Breast epithelium (tissue), 4 donors: ENCODE measurements at regions not wholly inside any gene's neighbourhood (a gene's known extent, or its start where the extent isn't known, plus 50 kb on each side); places are given as distances from the start of the nearest gene placed in this dataset.

Source experiments
- DNase-seq, 2 donors: peaks; one replicate each; pipeline ENCODE4 v3.0.0-alpha.2; 2019; ENCODE audit warnings: low spot score in 2 of 2
- H3K27ac ChIP-seq, 2 donors: fragments of 200-600 bp; sonication (generic) in 1 of 2; one replicate each; pipeline ENCODE4 v1.5.1; 2016 to 2019; ENCODE audit warnings: mild to moderate bottlenecking in 1 of 2
- H3K27me3 ChIP-seq, 2 donors: fragments of 200-600 bp; sonication (generic) in 1 of 2; one replicate each; pipeline versions ENCODE4 v1.5.1 to v1.6.0; 2017 to 2019; ENCODE audit warnings: control low read depth in 1 of 2, mild to moderate bottlenecking in 1 of 2
- H3K36me3 ChIP-seq: fragments of 200-600 bp; one replicate; pipeline ENCODE4 v1.5.1; 2019
- H3K4me1 ChIP-seq, 2 donors: fragments of 200-600 bp; sonication (generic); one replicate each; pipeline ENCODE4 v1.5.1; 2016 to 2019; ENCODE audit warnings: control low read depth in 1 of 2
- H3K4me3 ChIP-seq, 3 donors: fragments of 200-600 bp; sonication (generic); 1 replicate in 2 of 3; 2 replicates in 1 of 3; pipeline ENCODE4 v1.5.1; 2016 to 2019; ENCODE audit warnings: mild to moderate bottlenecking in 3 of 3, moderate library complexity in 2 of 3
- H3K9me3 ChIP-seq, 2 donors: fragments of 200-600 bp; sonication (generic) in 1 of 2; one replicate each; pipeline ENCODE4 v1.5.1; 2016 to 2019; ENCODE audit warnings: control low read depth in 1 of 2
- CTCF ChIP-seq, 3 donors: fragments of 450-650 bp; IDR thresholded peaks; one replicate each; pipeline ENCODE4 v1.5.1; 2016 to 2017; ENCODE audit warnings: antibody characterized with exemption in 3 of 3, mild to moderate bottlenecking in 3 of 3, moderate library complexity in 3 of 3
- POLR2A ChIP-seq: fragments of 450-650 bp; IDR thresholded peaks from one replicate; pipeline ENCODE4 v1.6.1; 2016; ENCODE audit warnings: antibody characterized with exemption, mild to moderate bottlenecking, moderate library complexity
- POLR2AphosphoS5 ChIP-seq, 3 donors: sonication (generic); formaldehyde crosslinking; IDR thresholded peaks; one replicate each; pipeline ENCODE4 v1.6.1; 2017; ENCODE audit warnings: antibody characterized with exemption in 3 of 3
- intact Hi-C: fragments of 100-400 bp; cut with DNase I; formaldehyde crosslinking; loops from one replicate; pipeline ENCODE4 v1.15.1; 2023; ENCODE audit warnings: low total_unique reads

DNA sequence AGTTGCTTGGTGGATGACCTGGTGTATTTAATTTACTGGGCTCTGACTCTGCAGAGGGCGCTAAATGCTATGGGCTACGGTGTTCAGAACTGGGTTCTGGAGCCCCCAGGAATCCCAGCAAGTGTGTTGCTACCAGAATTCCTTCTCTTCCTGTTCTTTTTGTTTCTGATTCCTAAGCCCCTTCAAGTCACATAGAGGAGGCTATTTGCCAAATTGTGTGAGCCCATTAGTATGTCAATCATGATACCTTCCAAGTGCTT lies 358.2 kb upstream of the SPRED2 start:
- DNase-seq: no peak
- H3K27ac ChIP-seq: no peak overlapping the region
- no peaks in the 10 kb centered on the region for H3K36me3 ChIP-seq
- no peaks in the 10 kb centered on the region for H3K4me1 ChIP-seq
- H3K27me3 ChIP-seq: no peaks in the 10 kb centered on the region
- no peak for TF ChIP-seq POLR2A
- TF ChIP-seq CTCF (IDR thresholded peaks at IDR 0.05): no peak
- no peak for TF ChIP-seq POLR2AphosphoS5 (IDR thresholded peaks at IDR 0.05)
- H3K9me3 ChIP-seq: no peaks in the 10 kb centered on the region
- H3K4me3 ChIP-seq: no peak overlapping the region
- intact Hi-C loops: no loop called here

DNA sequence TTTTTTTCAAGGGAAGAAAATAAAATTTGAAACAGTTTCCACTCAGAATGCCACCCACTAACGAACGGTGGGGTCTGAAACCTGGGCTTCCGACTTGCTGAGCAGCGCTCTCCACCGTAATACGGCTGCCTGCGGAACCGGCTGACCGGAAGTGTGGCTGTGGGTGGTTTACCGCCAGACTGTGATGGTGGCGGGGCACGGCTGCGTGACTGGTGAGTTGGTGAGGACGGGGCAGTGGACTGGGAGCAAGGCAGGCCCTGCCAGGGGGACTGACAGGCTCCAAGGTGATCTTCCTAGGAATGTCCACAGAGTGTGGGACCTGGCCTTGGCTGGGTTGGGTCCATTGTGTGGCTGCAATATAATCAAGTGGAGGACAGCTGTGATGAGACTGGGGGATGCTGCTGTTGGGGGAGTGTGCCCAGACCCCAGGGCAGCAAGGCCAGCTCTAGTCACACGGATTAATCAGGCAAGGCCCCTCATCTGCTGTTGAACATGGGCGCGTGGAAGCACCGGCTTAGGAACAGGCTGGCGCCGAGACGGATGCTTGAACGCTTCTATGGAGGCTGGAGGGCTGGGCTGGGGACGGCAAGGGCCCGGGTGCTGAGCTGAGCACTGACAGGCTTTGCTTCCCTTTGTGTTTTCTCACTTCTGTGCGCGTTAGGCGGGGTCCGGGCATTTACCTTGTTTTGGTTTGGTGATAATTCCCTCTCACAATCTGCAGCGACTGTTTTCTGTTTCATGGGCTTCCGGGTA lies 357.7 kb upstream of the SPRED2 start:
- no peaks in the 10 kb centered on the region for H3K36me3 ChIP-seq
- H3K27ac ChIP-seq: no peak overlapping the region
- no peaks in the 10 kb centered on the region for H3K9me3 ChIP-seq
- H3K27me3 ChIP-seq: no peaks in the 10 kb centered on the region
- TF ChIP-seq POLR2AphosphoS5 (IDR thresholded peaks at IDR 0.05) (no peak), CTCF (IDR thresholded peaks at IDR 0.05) (no peak)
- H3K4me3 ChIP-seq: no peak overlapping the region
- no peak for DNase-seq
- no peaks in the 10 kb centered on the region for H3K4me1 ChIP-seq
- intact Hi-C loops: no loop called here

DNA sequence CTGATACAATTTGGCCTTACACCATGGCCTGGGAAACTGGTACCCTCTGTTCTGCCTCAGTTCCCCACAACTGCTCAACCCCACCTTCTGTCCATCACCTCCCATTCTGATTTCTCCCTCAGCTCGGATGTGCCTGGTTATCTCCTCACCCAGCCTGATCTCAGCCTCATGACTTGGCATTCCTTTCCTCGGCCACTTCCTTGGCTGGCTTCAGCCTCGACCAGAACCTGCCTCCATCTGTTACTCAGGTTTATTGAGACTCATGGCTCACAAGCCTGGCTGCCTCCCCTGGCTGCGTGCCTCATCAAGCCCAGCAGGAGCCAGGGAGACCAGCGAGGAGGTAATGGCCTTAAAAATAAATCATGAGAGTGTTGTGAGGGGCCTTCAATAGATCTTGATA lies 356.2 kb upstream of the SPRED2 start:
- Histone ChIP-seq H3K9me3 (no peaks in the 10 kb centered on the region), H3K4me1 (no peaks in the 10 kb centered on the region), H3K27me3 (no peaks in the 10 kb centered on the region), H3K27ac (no peak overlapping the region), H3K36me3 (no peaks in the 10 kb centered on the region), H3K4me3 (no peak overlapping the region)
- no peak for TF ChIP-seq POLR2AphosphoS5 (IDR thresholded peaks at IDR 0.05)
- TF ChIP-seq POLR2A: no peak
- TF ChIP-seq CTCF (IDR thresholded peaks at IDR 0.05): no peak
- DNase-seq: no peak
- intact Hi-C loops: no loop called here

DNA sequence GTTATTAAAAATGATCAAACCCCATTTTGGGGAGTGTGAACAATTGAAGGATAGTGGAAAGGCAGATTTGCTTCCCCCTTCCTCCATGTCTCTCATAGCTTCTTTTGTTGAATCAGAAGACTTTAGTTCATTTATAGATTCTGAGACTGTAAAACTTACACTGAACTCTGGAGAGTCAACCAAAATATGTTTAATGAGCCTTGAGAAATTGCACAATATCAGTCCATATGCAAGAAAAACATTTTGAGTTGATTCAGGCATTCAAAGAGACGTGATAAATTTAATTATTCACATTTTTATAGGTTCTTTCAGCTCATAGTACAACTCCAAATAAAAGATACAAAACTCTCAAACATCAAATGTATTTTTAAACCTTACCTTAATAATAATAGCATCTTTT lies 354.4 kb upstream of the SPRED2 start:
- no peaks in the 10 kb centered on the region for H3K9me3 ChIP-seq
- intact Hi-C loops: no loop called here

More for the DNA sequence above, 354.4 kb upstream of the SPRED2 start:
- Histone ChIP-seq H3K27me3 (no peaks in the 10 kb centered on the region), H3K36me3 (no peaks in the 10 kb centered on the region), H3K27ac (no peak overlapping the region), H3K4me1 (no peaks in the 10 kb centered on the region), H3K4me3 (no peak overlapping the region)
- no peak for DNase-seq
- no peak for TF ChIP-seq CTCF (IDR thresholded peaks at IDR 0.05)
- no peak for TF ChIP-seq POLR2AphosphoS5 (IDR thresholded peaks at IDR 0.05)
- TF ChIP-seq POLR2A: no peak
